A549 (cell line): ENCODE measurements at regions not wholly inside any gene's neighbourhood (a gene's known extent, or its start where the extent isn't known, plus 50 kb on each side); places are given as distances from the start of the nearest gene placed in this dataset.

ENCODE experiments used
- CEBPB ChIP-seq, 2 experiments: fragments of >200 bp in 1 of 2; sonication (Bioruptor Twin) in 1 of 2; formaldehyde crosslinking in 1 of 2; IDR thresholded peaks; 2 replicates each; pipeline ENCODE4 v1.6.1; 2012 to 2016
- EP300 ChIP-seq, 2 experiments: fragments of >200 bp; sonication (Bioruptor Twin); formaldehyde crosslinking; IDR thresholded peaks; 2 replicates in 1 of 2; 3 replicates in 1 of 2; pipeline ENCODE4 v1.6.1; 2016 to 2017
- KDM1A ChIP-seq: fragments of 200-600 bp; sonication (generic); IDR thresholded peaks from 2 replicates; pipeline ENCODE4 v1.6.1; 2016; ENCODE audit warnings: low read depth, mild to moderate bottlenecking
- MAZ ChIP-seq: fragments of 150-350 bp; IDR thresholded peaks from 2 replicates; pipeline ENCODE4 v1.6.1; 2014; ENCODE audit warnings: antibody characterized with exemption, low read depth, low read length, borderline replicate concordance
- MYC ChIP-seq: IDR thresholded peaks from 2 replicates; pipeline ENCODE4 v1.6.1; 2012; ENCODE audit warnings: mild to moderate bottlenecking, inconsistent platforms, low read length, improper control_type of control experiment, borderline replicate concordance
- POLR2A ChIP-seq: IDR thresholded peaks from 2 replicates; pipeline ENCODE4 v1.6.1; 2012; ENCODE audit warnings: mild to moderate bottlenecking, low read length
- POLR2AphosphoS2 ChIP-seq: conservative IDR thresholded peaks from 2 replicates; pipeline ENCODE4 v1.6.1; 2012; ENCODE audit warnings: low read length, improper control_type of control experiment, inconsistent platforms
- TP53 ChIP-seq: fragments of 250-450 bp; sonication (Bioruptor Pico); IDR thresholded peaks from 2 replicates; pipeline ENCODE4 v1.5.0; 2021; ENCODE audit warnings: mild to moderate bottlenecking, moderate library complexity
- ZFP36 ChIP-seq: fragments of 450-650 bp; IDR thresholded peaks from 2 replicates; pipeline ENCODE4 v1.6.1; 2014; ENCODE audit warnings: borderline replicate concordance; ENCODE audit not compliant: partially characterized antibody
- TF ChIP-seq, protein P1 (sequence below): fragments of >200 bp; sonication (Bioruptor Twin); formaldehyde crosslinking; IDR thresholded peaks from 3 replicates; pipeline ENCODE4 v1.5.1; 2016
- TF ChIP-seq, protein P2 (sequence below): fragments of 200-600 bp; sonication (generic); IDR thresholded peaks from 2 replicates; pipeline ENCODE4 v1.6.1; 2016; ENCODE audit warnings: antibody characterized with exemption, mild to moderate bottlenecking, moderate library complexity

DNA sequence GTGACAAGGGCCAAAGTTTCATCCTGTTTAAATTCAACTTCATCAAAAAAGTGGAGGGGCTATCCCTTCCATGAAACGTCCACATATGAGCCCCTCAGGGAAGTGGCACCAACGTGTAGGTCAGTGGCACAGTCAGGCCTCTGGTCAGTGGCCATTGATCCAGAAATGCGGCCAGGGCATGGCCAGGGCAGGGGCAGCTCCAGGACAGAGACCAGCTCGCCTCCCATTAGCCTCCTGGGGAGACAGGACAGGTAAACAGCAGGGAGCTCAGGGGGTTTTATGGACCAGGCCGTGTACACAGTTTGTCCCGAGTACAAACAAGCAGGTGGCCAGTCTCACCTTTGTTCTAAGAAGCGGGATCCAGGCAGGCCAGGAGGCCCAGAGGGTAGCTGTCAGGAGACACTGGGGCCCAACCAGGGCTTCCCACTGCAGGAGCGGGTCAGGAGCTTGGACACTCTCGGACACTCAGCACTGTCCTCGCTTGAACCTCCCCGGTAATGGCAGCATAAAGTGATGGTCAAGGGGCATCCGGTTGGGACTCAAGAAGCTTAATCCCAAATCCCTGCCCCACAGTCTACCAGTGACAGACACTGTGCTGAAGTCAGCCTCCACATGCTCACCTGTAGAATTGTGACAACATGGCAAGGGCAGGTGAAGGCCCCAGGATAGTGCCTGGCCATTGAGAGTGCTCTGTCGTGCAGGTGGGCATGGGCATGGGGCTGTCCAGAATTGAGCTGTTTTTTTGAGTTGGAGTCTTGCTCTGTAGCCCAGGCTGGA, 144.1 kb upstream of the ERRFI1 start:
- TF ChIP-seq, protein P1, sequence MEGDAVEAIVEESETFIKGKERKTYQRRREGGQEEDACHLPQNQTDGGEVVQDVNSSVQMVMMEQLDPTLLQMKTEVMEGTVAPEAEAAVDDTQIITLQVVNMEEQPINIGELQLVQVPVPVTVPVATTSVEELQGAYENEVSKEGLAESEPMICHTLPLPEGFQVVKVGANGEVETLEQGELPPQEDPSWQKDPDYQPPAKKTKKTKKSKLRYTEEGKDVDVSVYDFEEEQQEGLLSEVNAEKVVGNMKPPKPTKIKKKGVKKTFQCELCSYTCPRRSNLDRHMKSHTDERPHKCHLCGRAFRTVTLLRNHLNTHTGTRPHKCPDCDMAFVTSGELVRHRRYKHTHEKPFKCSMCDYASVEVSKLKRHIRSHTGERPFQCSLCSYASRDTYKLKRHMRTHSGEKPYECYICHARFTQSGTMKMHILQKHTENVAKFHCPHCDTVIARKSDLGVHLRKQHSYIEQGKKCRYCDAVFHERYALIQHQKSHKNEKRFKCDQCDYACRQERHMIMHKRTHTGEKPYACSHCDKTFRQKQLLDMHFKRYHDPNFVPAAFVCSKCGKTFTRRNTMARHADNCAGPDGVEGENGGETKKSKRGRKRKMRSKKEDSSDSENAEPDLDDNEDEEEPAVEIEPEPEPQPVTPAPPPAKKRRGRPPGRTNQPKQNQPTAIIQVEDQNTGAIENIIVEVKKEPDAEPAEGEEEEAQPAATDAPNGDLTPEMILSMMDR: no peak
- TF ChIP-seq, protein P2, sequence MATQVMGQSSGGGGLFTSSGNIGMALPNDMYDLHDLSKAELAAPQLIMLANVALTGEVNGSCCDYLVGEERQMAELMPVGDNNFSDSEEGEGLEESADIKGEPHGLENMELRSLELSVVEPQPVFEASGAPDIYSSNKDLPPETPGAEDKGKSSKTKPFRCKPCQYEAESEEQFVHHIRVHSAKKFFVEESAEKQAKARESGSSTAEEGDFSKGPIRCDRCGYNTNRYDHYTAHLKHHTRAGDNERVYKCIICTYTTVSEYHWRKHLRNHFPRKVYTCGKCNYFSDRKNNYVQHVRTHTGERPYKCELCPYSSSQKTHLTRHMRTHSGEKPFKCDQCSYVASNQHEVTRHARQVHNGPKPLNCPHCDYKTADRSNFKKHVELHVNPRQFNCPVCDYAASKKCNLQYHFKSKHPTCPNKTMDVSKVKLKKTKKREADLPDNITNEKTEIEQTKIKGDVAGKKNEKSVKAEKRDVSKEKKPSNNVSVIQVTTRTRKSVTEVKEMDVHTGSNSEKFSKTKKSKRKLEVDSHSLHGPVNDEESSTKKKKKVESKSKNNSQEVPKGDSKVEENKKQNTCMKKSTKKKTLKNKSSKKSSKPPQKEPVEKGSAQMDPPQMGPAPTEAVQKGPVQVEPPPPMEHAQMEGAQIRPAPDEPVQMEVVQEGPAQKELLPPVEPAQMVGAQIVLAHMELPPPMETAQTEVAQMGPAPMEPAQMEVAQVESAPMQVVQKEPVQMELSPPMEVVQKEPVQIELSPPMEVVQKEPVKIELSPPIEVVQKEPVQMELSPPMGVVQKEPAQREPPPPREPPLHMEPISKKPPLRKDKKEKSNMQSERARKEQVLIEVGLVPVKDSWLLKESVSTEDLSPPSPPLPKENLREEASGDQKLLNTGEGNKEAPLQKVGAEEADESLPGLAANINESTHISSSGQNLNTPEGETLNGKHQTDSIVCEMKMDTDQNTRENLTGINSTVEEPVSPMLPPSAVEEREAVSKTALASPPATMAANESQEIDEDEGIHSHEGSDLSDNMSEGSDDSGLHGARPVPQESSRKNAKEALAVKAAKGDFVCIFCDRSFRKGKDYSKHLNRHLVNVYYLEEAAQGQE: no peak
- no peak for TF ChIP-seq MAZ
- no peak for TF ChIP-seq EP300 (IDR thresholded peaks at IDR 0.05)
- TF ChIP-seq KDM1A: no peak
- TF ChIP-seq POLR2AphosphoS2: no peak
- no peak for TF ChIP-seq POLR2A
- no peak for TF ChIP-seq MYC
- no peak for TF ChIP-seq TP53 (CRISPR knock-in tag)
- no peak for TF ChIP-seq CEBPB (IDR thresholded peaks at IDR 0.05)
- TF ChIP-seq ZFP36: no peak
